Choroid plexus epithelial cell (primary cell): ENCODE measurements at regions not wholly inside any gene's neighbourhood (a gene's known extent, or its start where the extent isn't known, plus 50 kb on each side); places are given as distances from the start of the nearest gene placed in this dataset.

Experiments used
- DNase-seq: peaks from one replicate; pipeline ENCODE4 v3.0.0-alpha.2; 2010; ENCODE audit warnings: low read depth
- H3K4me3 ChIP-seq: 2 replicates; pipeline ENCODE4 v1.5.1; 2011; ENCODE audit warnings: low read depth, mild to moderate bottlenecking, control low read depth, low read length, moderate library complexity
- CTCF ChIP-seq: conservative IDR thresholded peaks from 2 replicates; pipeline ENCODE4 v1.5.1; 2011; ENCODE audit warnings: low read depth, mild to moderate bottlenecking, control low read depth, inconsistent platforms, low read length, moderate library complexity

- no peak for TF ChIP-seq CTCF
- no peak for DNase-seq
- no peak overlapping the region for H3K4me3 ChIP-seq
These were observed 185.1 kb upstream of the CSF3R start for GRCh38 chr1:36667836-36668235.

DNA sequence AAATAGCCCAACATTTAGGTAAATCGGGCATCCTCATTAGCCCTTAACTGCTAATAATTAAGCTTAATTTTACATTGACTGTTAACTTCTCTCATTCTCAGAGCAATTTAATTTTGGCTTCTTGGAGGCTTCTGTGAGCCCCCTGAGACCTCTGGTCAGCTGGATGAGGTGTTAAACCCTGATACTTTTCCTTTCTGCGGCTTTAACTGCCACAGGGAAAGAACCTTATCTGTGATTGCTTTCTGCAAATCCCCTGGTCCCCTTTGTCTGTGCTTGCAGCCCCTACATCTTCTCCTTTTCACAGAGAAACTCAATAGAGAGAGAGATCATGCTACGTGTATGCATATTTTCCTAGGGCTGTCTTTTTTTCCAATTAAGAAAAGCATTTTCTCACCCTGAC lies 184.5 kb upstream of the CSF3R start:
- no peak for DNase-seq
- no peak for TF ChIP-seq CTCF
- H3K4me3 ChIP-seq = no peak overlapping the region

GRCh38 chr1:36665478-36666080 lies 182.9 kb upstream of the CSF3R start:
- H3K4me3 ChIP-seq = no peak overlapping the region
- DNase-seq = no peak
- no peak for TF ChIP-seq CTCF

- no peak overlapping the region for H3K4me3 ChIP-seq
- no peak for DNase-seq
- no peak for TF ChIP-seq CTCF
These were observed 182.0 kb upstream of the CSF3R start for GRCh38 chr1:36664571-36665287.

GRCh38 chr1:36663772-36664430 lies 181.2 kb upstream of the CSF3R start:
- TF ChIP-seq CTCF = no peak
- no peak overlapping the region for H3K4me3 ChIP-seq
- no peak for DNase-seq

DNA sequence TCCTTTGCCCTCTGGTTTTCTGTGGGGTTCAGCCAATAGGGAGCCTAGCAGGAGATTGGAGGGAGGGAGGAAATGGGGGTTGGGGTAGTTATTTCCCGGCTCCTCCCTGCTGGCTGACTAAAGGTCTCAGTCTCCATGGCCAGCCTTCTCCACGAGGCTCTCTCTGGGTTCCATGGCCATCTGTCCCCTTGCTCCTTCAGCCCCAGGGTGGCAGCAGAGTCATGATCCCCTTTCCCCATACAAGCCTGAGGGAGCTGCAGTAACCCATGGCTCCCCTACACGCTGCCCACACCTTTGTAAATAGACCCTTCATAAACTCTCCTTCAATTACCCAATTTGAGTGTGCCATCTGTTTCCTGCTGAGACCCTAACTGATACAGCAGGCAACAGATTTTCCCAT lies 176.1 kb upstream of the CSF3R start:
- no peak overlapping the region for H3K4me3 ChIP-seq
- no peak for DNase-seq
- no peak for TF ChIP-seq CTCF
